NB4 (cell line): ENCODE measurements at regions not wholly inside any gene's neighbourhood (a gene's known extent, or its start where the extent isn't known, plus 50 kb on each side); places are given as distances from the start of the nearest gene placed in this dataset.
"Not testable (repeated sequence)": the region's sequence is repeated elsewhere in the genome, so short reads cannot be mapped to it uniquely, and the experiment has no call there.

Experiments
- CTCF ChIP-seq: IDR thresholded peaks from one replicate; pipeline ENCODE4 v1.5.1; 2012; ENCODE audit warnings: low read depth, low read length
- POLR2A ChIP-seq: IDR thresholded peaks from 2 replicates; pipeline ENCODE4 v1.6.1; 2011; ENCODE audit warnings: mild to moderate bottlenecking; ENCODE audit not compliant: insufficient read length; ENCODE audit errors: extremely low read depth

- TF ChIP-seq CTCF, POLR2A: not testable (repeated sequence)
These were observed 52.3 kb upstream of the LRRC30 start for GRCh38 chr18:7178568-7178967.
